H1 (cell line): ENCODE measurements at regions not wholly inside any gene's neighbourhood (a gene's known extent, or its start where the extent isn't known, plus 50 kb on each side); places are given as distances from the start of the nearest gene placed in this dataset.

Source experiments
- CTCF ChIA-PET: fragments of 300-600 bp; sonication (Branson Sonifier 250); formaldehyde crosslinking; loops from one replicate; lab custom pipeline; 2021; ENCODE audit not compliant: partially characterized antibody; lab: Charles Lee
- POLR2A ChIA-PET: fragments of 300-600 bp; sonication (Branson Sonifier 250); formaldehyde crosslinking; loops from one replicate; lab custom pipeline; 2021; ENCODE audit warnings: inconsistent platforms; ENCODE audit not compliant: partially characterized antibody; lab: Charles Lee
- DNase-seq, 2 experiments: peaks; one replicate each; pipeline versions ENCODE4 v3.0.0 to v3.0.0-alpha.2; 2010 to 2022; ENCODE audit warnings: low spot score in 2 of 2, low read depth in 1 of 2, mixed read lengths in 1 of 2
- FAIRE-seq: peaks from 2 replicates; lab custom pipeline; 2011; peaks lifted over from hg19 to GRCh38; lab: Jason Lieb, UNC
- H2AFZ ChIP-seq: 2 replicates; pipeline ENCODE4 v1.8.1; 2012; ENCODE audit warnings: low read length, inconsistent platforms
- H2AK5ac ChIP-seq: 2 replicates; pipeline ENCODE4 v1.6.1; 2013; ENCODE audit warnings: low read depth, low read length
- H2BK120ac ChIP-seq: replicated peaks from 2 replicates; pipeline ENCODE3; 2013; ENCODE audit warnings: low read depth, low read length, inconsistent platforms
- H2BK12ac ChIP-seq: 2 replicates; pipeline ENCODE4 v1.6.1; 2013; ENCODE audit warnings: low read depth, low read length
- H2BK15ac ChIP-seq: 2 replicates; pipeline ENCODE4 v1.6.1; 2013; ENCODE audit warnings: low read length
- H2BK20ac ChIP-seq: 2 replicates; pipeline ENCODE4 v1.6.1; 2013; ENCODE audit warnings: low read length
- H2BK5ac ChIP-seq: 2 replicates; pipeline ENCODE4 v1.6.1; 2013; ENCODE audit warnings: low read depth, low read length
- H3K14ac ChIP-seq: 2 replicates; pipeline ENCODE4 v1.6.1; 2013; ENCODE audit warnings: inconsistent platforms; ENCODE audit not compliant: insufficient read length
- H3K18ac ChIP-seq: 2 replicates; pipeline ENCODE4 v1.6.1; 2013; ENCODE audit warnings: low read length; ENCODE audit errors: extremely low read depth
- H3K23ac ChIP-seq: 2 replicates; pipeline ENCODE4 v1.6.1; 2013; ENCODE audit warnings: inconsistent platforms; ENCODE audit not compliant: insufficient read length
- H3K23me2 ChIP-seq: 2 replicates; pipeline ENCODE4 v1.6.1; 2013; ENCODE audit warnings: low read depth, low read length
- H3K27ac ChIP-seq: 2 replicates; pipeline ENCODE4 v1.6.1; 2011; ENCODE audit warnings: low read depth, low read length, inconsistent platforms
- H3K27me3 ChIP-seq, 4 experiments: replicated peaks in 1 of 4; 1 replicate in 1 of 4; 2 replicates in 3 of 4; pipeline versions ENCODE4 v1.6.1 to v1.8.1; 2011 to 2013; ENCODE audit warnings: low read length in 3 of 4, mild to moderate bottlenecking in 3 of 4, inconsistent platforms in 2 of 4, mixed read lengths in 2 of 4, moderate library complexity in 1 of 4; ENCODE audit not compliant: control insufficient read depth in 3 of 4, insufficient read depth in 3 of 4; ENCODE audit errors: extremely low read depth in 1 of 4
- H3K36me3 ChIP-seq, 4 experiments: 2 replicates each; pipeline versions ENCODE4 v1.6.1 to v1.8.1; 2011 to 2013; ENCODE audit warnings: mild to moderate bottlenecking in 4 of 4, low read length in 3 of 4, moderate library complexity in 2 of 4, control low read depth in 1 of 4, inconsistent platforms in 1 of 4; ENCODE audit not compliant: insufficient read depth in 4 of 4, control insufficient read depth in 2 of 4
- H3K4ac ChIP-seq: replicated peaks from 2 replicates; pipeline ENCODE3; 2013; ENCODE audit warnings: low read length, low read depth, mixed read lengths, inconsistent platforms; ENCODE audit not compliant: insufficient read length
- H3K4me1 ChIP-seq, 4 experiments: replicated peaks in 1 of 4; 1 replicate in 1 of 4; 2 replicates in 3 of 4; pipeline versions ENCODE4 v1.6.1 to v1.8.1; 2011 to 2013; ENCODE audit warnings: low read length in 3 of 4, inconsistent platforms in 2 of 4, mixed read lengths in 1 of 4; ENCODE audit not compliant: insufficient read depth in 4 of 4, control insufficient read depth in 3 of 4
- H3K4me2 ChIP-seq, 2 experiments: 2 replicates each; pipeline versions ENCODE4 v1.6.1 to v1.8.1; 2011 to 2013; ENCODE audit warnings: low read depth in 2 of 2, low read length in 2 of 2, control low read depth in 1 of 2, inconsistent platforms in 1 of 2, mild to moderate bottlenecking in 1 of 2; ENCODE audit not compliant: insufficient read depth in 1 of 2
- H3K4me3 ChIP-seq, 4 experiments: fragments of 200-600, 300-600 bp in 1 of 4; sonication (generic), shearing (Covaris generic), sonication (Bioruptor Twin) in 1 of 4; 2 replicates each; pipeline versions ENCODE4 v1.5.1 to v1.8.1; 2011 to 2016; ENCODE audit warnings: low read length in 4 of 4, low read depth in 3 of 4, control low read depth in 2 of 4, inconsistent platforms in 2 of 4, mild to moderate bottlenecking in 2 of 4, mixed read lengths in 1 of 4, moderate library complexity in 1 of 4; ENCODE audit not compliant: insufficient read depth in 2 of 4; ENCODE audit errors: extremely low read depth in 1 of 4
- H3K56ac ChIP-seq: replicated peaks from 2 replicates; pipeline ENCODE3; 2013; ENCODE audit warnings: low read depth, mild to moderate bottlenecking, mixed read lengths, low read length, inconsistent platforms; ENCODE audit not compliant: insufficient read length
- H3K79me1 ChIP-seq: 2 replicates; pipeline ENCODE4 v1.6.1; 2013; ENCODE audit warnings: low read depth, low read length, control low read depth
- H3K79me2 ChIP-seq, 2 experiments: 2 replicates each; pipeline versions ENCODE4 v1.6.1 to v1.8.1; 2012 to 2013; ENCODE audit warnings: low read length in 2 of 2, mild to moderate bottlenecking in 2 of 2, inconsistent platforms in 1 of 2; ENCODE audit not compliant: insufficient read depth in 2 of 2, control insufficient read depth in 1 of 2
- H3K9ac ChIP-seq, 4 experiments: replicated peaks in 1 of 4; 1 replicate in 1 of 4; 2 replicates in 3 of 4; pipeline versions ENCODE4 v1.6.1 to v1.8.1; 2011 to 2013; ENCODE audit warnings: low read depth in 3 of 4, low read length in 3 of 4, control low read depth in 2 of 4, mild to moderate bottlenecking in 2 of 4, moderate library complexity in 2 of 4, inconsistent platforms in 1 of 4; ENCODE audit errors: extremely low read depth in 1 of 4
- H3K9me3 ChIP-seq, 2 experiments: 2 replicates each; pipeline versions ENCODE4 v1.6.1 to v1.8.1; 2012 to 2013; ENCODE audit warnings: mild to moderate bottlenecking in 2 of 2, moderate library complexity in 2 of 2, control low read depth in 1 of 2, inconsistent platforms in 1 of 2, low read depth in 1 of 2, low read length in 1 of 2, mixed read lengths in 1 of 2; ENCODE audit not compliant: insufficient read depth in 2 of 2
- H4K20me1 ChIP-seq, 2 experiments: replicated peaks in 1 of 2; 2 replicates each; pipeline versions ENCODE3 to v1.8.1; 2011 to 2013; ENCODE audit warnings: inconsistent platforms in 2 of 2, low read length in 2 of 2, mild to moderate bottlenecking in 1 of 2; ENCODE audit not compliant: insufficient read depth in 2 of 2, control insufficient read depth in 1 of 2
- H4K5ac ChIP-seq: 2 replicates; pipeline ENCODE4 v1.6.1; 2013; ENCODE audit warnings: low read length, low read depth, mixed read lengths, inconsistent platforms; ENCODE audit not compliant: insufficient read length
- H4K8ac ChIP-seq: 2 replicates; pipeline ENCODE4 v1.8.0; 2013; ENCODE audit warnings: mild to moderate bottlenecking, moderate library complexity, low read length, inconsistent platforms; ENCODE audit not compliant: insufficient read depth; ENCODE audit errors: extremely low read depth
- H4K91ac ChIP-seq: replicated peaks from 2 replicates; pipeline ENCODE3; 2013; ENCODE audit warnings: low read length, mixed read lengths, inconsistent platforms; ENCODE audit not compliant: insufficient read length
- BCL11A ChIP-seq, 2 experiments: IDR thresholded peaks; one replicate each; pipeline ENCODE4 v1.6.1; 2011; ENCODE audit warnings: low read depth in 2 of 2, low read length in 2 of 2, mild to moderate bottlenecking in 2 of 2
- JUND ChIP-seq: IDR thresholded peaks from 2 replicates; pipeline ENCODE4 v1.6.1; 2011; ENCODE audit warnings: mild to moderate bottlenecking, improper control_type of control experiment, low read length
- POLR2AphosphoS5 ChIP-seq: IDR thresholded peaks from 2 replicates; pipeline ENCODE4 v1.6.1; 2011; ENCODE audit warnings: low read depth, low read length
- RNF2 ChIP-seq: fragments of 200-900, 300-1000 bp; sonication (generic); IDR thresholded peaks from 2 replicates; pipeline ENCODE4 v1.7.1; 2016; ENCODE audit warnings: borderline replicate concordance, low read depth, mild to moderate bottlenecking, antibody characterized with exemption, low read length; ENCODE audit not compliant: poor library complexity, severe bottlenecking; ENCODE audit errors: missing control alignments
- SAP30 ChIP-seq: fragments of 300-600 bp; sonication (generic); IDR thresholded peaks from 2 replicates; pipeline ENCODE4 v1.7.1; 2012; ENCODE audit warnings: low read length, moderate library complexity, mild to moderate bottlenecking, inconsistent platforms; ENCODE audit not compliant: insufficient read depth, insufficient replicate concordance
- SIN3A ChIP-seq, 2 experiments: IDR thresholded peaks in 1 of 2; conservative IDR thresholded peaks in 1 of 2; 2 replicates each; pipeline ENCODE4 v1.6.1; 2011 to 2012; ENCODE audit warnings: low read length in 2 of 2, improper control_type of control experiment in 1 of 2, low read depth in 1 of 2, mild to moderate bottlenecking in 1 of 2
- SRF ChIP-seq: IDR thresholded peaks from 2 replicates; pipeline ENCODE4 v1.6.1; 2011; ENCODE audit warnings: mild to moderate bottlenecking, low read depth, low read length, moderate library complexity
- TAF1 ChIP-seq: IDR thresholded peaks from 2 replicates; pipeline ENCODE4 v1.6.1; 2011; ENCODE audit warnings: mild to moderate bottlenecking, low read depth, low read length
- ZNF274 ChIP-seq: IDR thresholded peaks from 2 replicates; pipeline ENCODE4 v1.7.0; 2012; ENCODE audit warnings: low read length, borderline replicate concordance; ENCODE audit errors: extremely low read depth
- WGBS, 2 experiments: shearing (Covaris generic) in 1 of 2; methylation state at CpG; one replicate each; pipeline versions ENCODE4 v1.1.6 to v1.1.7; 2013 to 2015; ENCODE audit warnings: low lambda C conversion rate in 2 of 2, mixed read lengths in 2 of 2, inconsistent platforms in 1 of 2, low coverage in 1 of 2, missing lambda C conversion rate in 1 of 2; ENCODE audit not compliant: insufficient replicate concordance in 2 of 2, insufficient coverage in 1 of 2, insufficient read length in 1 of 2; ENCODE audit errors: extremely low coverage in 1 of 2, missing lambda C conversion rate in 1 of 2; 5-methylcytosine and 5-hydroxymethylcytosine counted together
- TF ChIP-seq, protein P1 (sequence below), 3 experiments: IDR thresholded peaks; 1 replicate in 2 of 3; 2 replicates in 1 of 3; pipeline versions ENCODE4 v1.5.1 to v1.6.1; 2011; ENCODE audit warnings: low read length in 3 of 3, mild to moderate bottlenecking in 3 of 3, inconsistent platforms in 2 of 3, low read depth in 1 of 3, moderate library complexity in 1 of 3; ENCODE audit not compliant: insufficient read depth in 1 of 3; ENCODE audit errors: control extremely low read depth in 1 of 3
- TF ChIP-seq, protein P2 (sequence below): IDR thresholded peaks from 2 replicates; pipeline ENCODE4 v1.6.1; 2012; ENCODE audit warnings: inconsistent platforms

DNA sequence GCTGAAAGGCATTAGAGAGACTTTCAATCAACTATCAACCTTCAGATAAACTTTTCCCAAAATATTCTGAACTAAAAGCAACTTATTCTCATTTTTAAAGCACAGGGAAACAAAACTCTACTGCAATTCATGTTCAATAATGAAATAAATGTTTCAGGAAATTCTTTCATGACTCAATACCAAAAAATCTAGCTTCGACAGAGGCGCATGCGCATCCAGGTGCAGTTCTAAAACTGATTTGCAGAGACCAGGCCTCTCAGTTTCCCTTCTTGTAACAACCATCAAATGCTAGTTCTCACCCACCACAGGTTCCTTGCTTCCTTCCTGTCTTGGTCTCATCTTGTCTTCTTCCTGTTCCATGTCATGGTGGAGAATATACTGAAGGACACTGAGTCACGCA, 55.3 kb upstream of the NRBF2 start:
- Histone ChIP-seq H3K27ac (no peak overlapping the region), H3K79me2 (no peaks in the 10 kb centered on the region), H2BK120ac (no peak overlapping the region), H2BK20ac (no peak overlapping the region), H3K18ac (no peak overlapping the region), H3K36me3 (no peaks in the 10 kb centered on the region), H4K20me1 (no peaks in the 10 kb centered on the region), H2BK15ac (no peak overlapping the region), H3K14ac (no peak overlapping the region), H2BK12ac (no peak overlapping the region), H4K8ac (no peak overlapping the region), H3K4me2 (no peak overlapping the region), H3K4me3 (no peak overlapping the region), H2BK5ac (no peak overlapping the region), H2AFZ (0 out of 2 replicates have a peak overlapping the region, but pooled peaks have one; percentile 16), H3K23ac (no peak overlapping the region), H3K56ac (no peak overlapping the region), H4K5ac (no peak overlapping the region), H3K9ac (no peak overlapping the region), H3K9me3 (no peaks in the 10 kb centered on the region), H3K79me1 (no peaks in the 10 kb centered on the region), H4K91ac (no peak overlapping the region), H3K4ac (no peak overlapping the region), H3K4me1 (no peaks in the 10 kb centered on the region), H3K27me3 (no peaks in the 10 kb centered on the region), H3K23me2 (no peaks in the 10 kb centered on the region), H2AK5ac (no peak overlapping the region)
- TF ChIP-seq SIN3A (conservative IDR thresholded peaks at IDR 0.05 in 1 of 2, IDR thresholded peaks at IDR 0.05 in 1 of 2; ENCODE audit: low read depth in 1 of 2, low read length in 2 of 2) (no peak), ZNF274 (no peak), RNF2 (no peak), BCL11A (IDR thresholded peaks at IDR 0.05; ENCODE audit: low read depth in 2 of 2, low read length in 2 of 2) (no peak), POLR2AphosphoS5 (no peak), SAP30 (no peak), SRF (no peak), JUND (no peak), TAF1 (no peak)
- TF ChIP-seq, protein P1, sequence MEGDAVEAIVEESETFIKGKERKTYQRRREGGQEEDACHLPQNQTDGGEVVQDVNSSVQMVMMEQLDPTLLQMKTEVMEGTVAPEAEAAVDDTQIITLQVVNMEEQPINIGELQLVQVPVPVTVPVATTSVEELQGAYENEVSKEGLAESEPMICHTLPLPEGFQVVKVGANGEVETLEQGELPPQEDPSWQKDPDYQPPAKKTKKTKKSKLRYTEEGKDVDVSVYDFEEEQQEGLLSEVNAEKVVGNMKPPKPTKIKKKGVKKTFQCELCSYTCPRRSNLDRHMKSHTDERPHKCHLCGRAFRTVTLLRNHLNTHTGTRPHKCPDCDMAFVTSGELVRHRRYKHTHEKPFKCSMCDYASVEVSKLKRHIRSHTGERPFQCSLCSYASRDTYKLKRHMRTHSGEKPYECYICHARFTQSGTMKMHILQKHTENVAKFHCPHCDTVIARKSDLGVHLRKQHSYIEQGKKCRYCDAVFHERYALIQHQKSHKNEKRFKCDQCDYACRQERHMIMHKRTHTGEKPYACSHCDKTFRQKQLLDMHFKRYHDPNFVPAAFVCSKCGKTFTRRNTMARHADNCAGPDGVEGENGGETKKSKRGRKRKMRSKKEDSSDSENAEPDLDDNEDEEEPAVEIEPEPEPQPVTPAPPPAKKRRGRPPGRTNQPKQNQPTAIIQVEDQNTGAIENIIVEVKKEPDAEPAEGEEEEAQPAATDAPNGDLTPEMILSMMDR (IDR thresholded peaks at IDR 0.05; ENCODE audit: control extremely low read depth in 1 of 3, insufficient read depth in 1 of 3, low read depth in 1 of 3, low read length in 3 of 3): no peak
- TF ChIP-seq, protein P2, sequence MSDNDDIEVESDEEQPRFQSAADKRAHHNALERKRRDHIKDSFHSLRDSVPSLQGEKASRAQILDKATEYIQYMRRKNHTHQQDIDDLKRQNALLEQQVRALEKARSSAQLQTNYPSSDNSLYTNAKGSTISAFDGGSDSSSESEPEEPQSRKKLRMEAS: no peak
- no peak for DNase-seq
- no peak for FAIRE-seq
- ChIA-PET POLR2A (no interaction called here), CTCF (interaction anchor here (0.6 to 0.9 kb wide), 4 partner anchors 28 to 163 kb away, joined by 3 to 5 read pairs (median 3); no protein-coding TSS in a partner anchor)
- 95% methylated on average over 4 of the region's 4 CpGs; no CpG with 5 or more reads in 1 of the 2 experiments for WGBS, 2 experiments
